Loucy (cell line): ENCODE measurements at regions not wholly inside any gene's neighbourhood (a gene's known extent, or its start where the extent isn't known, plus 50 kb on each side); places are given as distances from the start of the nearest gene placed in this dataset.

Source experiments
- H2AFZ ChIP-seq: fragments of 200-600 bp; sonication (generic); 2 replicates; pipeline ENCODE4 v1.6.0; 2016; ENCODE audit warnings: antibody characterized with exemption, mild to moderate bottlenecking, low read length, moderate library complexity
- H3F3A ChIP-seq: fragments of 200-600 bp; 2 replicates; pipeline ENCODE4 v1.6.0; 2016; ENCODE audit warnings: antibody characterized with exemption, low read depth, mild to moderate bottlenecking
- H3K27me3 ChIP-seq: fragments of 200-600 bp; sonication (generic); 2 replicates; pipeline ENCODE4 v1.6.1; 2014; ENCODE audit warnings: low read length, mild to moderate bottlenecking; ENCODE audit not compliant: insufficient read depth, poor library complexity, severe bottlenecking
- H3K36me3 ChIP-seq: fragments of 200-600 bp; sonication (generic); 2 replicates; pipeline ENCODE4 v1.6.1; 2016; ENCODE audit warnings: low read length; ENCODE audit not compliant: insufficient read depth
- H3K4me1 ChIP-seq: fragments of 200-600 bp; sonication (generic); 2 replicates; pipeline ENCODE4 v1.5.1; 2014; ENCODE audit warnings: low read length, mild to moderate bottlenecking; ENCODE audit not compliant: insufficient read depth, poor library complexity, severe bottlenecking
- H3K4me2 ChIP-seq: fragments of 200-600 bp; sonication (generic); 2 replicates; pipeline ENCODE4 v1.6.0; 2014; ENCODE audit warnings: antibody characterized with exemption, low read length, low read depth, mild to moderate bottlenecking; ENCODE audit not compliant: poor library complexity, severe bottlenecking
- H3K4me3 ChIP-seq: fragments of 200-600 bp; sonication (generic); 2 replicates; pipeline ENCODE4 v1.5.1; 2014; ENCODE audit warnings: low read length, mild to moderate bottlenecking, mixed read lengths; ENCODE audit not compliant: poor library complexity, severe bottlenecking
- H3K79me2 ChIP-seq: fragments of 200-600 bp; sonication (generic); 2 replicates; pipeline ENCODE4 v1.6.1; 2014; ENCODE audit warnings: low read length; ENCODE audit not compliant: insufficient read depth
- H3K9ac ChIP-seq: fragments of 200-600 bp; sonication (generic); 2 replicates; pipeline ENCODE4 v1.6.0; 2014; ENCODE audit warnings: mild to moderate bottlenecking, low read depth, low read length, moderate library complexity; ENCODE audit not compliant: poor library complexity, severe bottlenecking
- H3K9me2 ChIP-seq: fragments of 200-600 bp; sonication (generic); replicated peaks from 2 replicates; pipeline ENCODE4 v1.6.1; 2016; ENCODE audit warnings: low read depth, low read length, mixed read lengths
- H3K9me3 ChIP-seq: fragments of 200-600 bp; sonication (generic); 2 replicates; pipeline ENCODE4 v1.6.1; 2014; ENCODE audit warnings: mild to moderate bottlenecking, antibody characterized with exemption, low read length, low read depth; ENCODE audit not compliant: insufficient read depth
- H4K20me1 ChIP-seq: fragments of 200-600 bp; sonication (generic); 2 replicates; pipeline ENCODE4 v1.6.0; 2014; ENCODE audit warnings: antibody characterized with exemption, low read length, mild to moderate bottlenecking; ENCODE audit not compliant: insufficient read depth, poor library complexity, severe bottlenecking
- CTCF ChIP-seq: fragments of 200-600 bp; sonication (generic); conservative IDR thresholded peaks from 2 replicates; pipeline ENCODE4 v1.5.1; 2014; ENCODE audit warnings: mild to moderate bottlenecking, antibody characterized with exemption, low read length
- EZH2phosphoT487 ChIP-seq: fragments of 200-600 bp; IDR thresholded peaks from 2 replicates; pipeline ENCODE4 v1.6.1; 2018; ENCODE audit warnings: antibody characterized with exemption, mild to moderate bottlenecking, moderate library complexity, borderline replicate concordance

GRCh38 chr4:14299166-14299565 is 671.6 kb upstream of the BOD1L1 start:
- no peak overlapping the region for H3K9ac ChIP-seq
- no peaks in the 10 kb centered on the region for H3K4me1 ChIP-seq
- H4K20me1 ChIP-seq: no peaks in the 10 kb centered on the region
- no peaks in the 10 kb centered on the region for H3K9me3 ChIP-seq
- no peaks in the 10 kb centered on the region for H3K79me2 ChIP-seq
- no peak overlapping the region for H3K4me2 ChIP-seq
- no peak overlapping the region for H3K4me3 ChIP-seq
- H3K27me3 ChIP-seq: no peaks in the 10 kb centered on the region
- no peaks in the 10 kb centered on the region for H3K36me3 ChIP-seq
- TF ChIP-seq EZH2phosphoT487: no peak
- TF ChIP-seq CTCF: no peak
- no peak overlapping the region for H2AFZ ChIP-seq
- H3F3A ChIP-seq: no peaks in the 10 kb centered on the region
- H3K9me2 ChIP-seq: no peaks in the 10 kb centered on the region

- Histone ChIP-seq H3F3A (no peaks in the 10 kb centered on the region), H3K79me2 (no peaks in the 10 kb centered on the region), H3K9me2 (no peaks in the 10 kb centered on the region), H3K4me3 (no peak overlapping the region), H3K9ac (no peak overlapping the region), H3K27me3 (no peaks in the 10 kb centered on the region), H4K20me1 (no peaks in the 10 kb centered on the region), H2AFZ (no peak overlapping the region), H3K36me3 (no peaks in the 10 kb centered on the region), H3K9me3 (0 out of 2 replicates have a peak, but pooled peaks cover 4% of the 10 kb centered on the region), H3K4me2 (no peak overlapping the region), H3K4me1 (no peaks in the 10 kb centered on the region)
- TF ChIP-seq CTCF (no peak), EZH2phosphoT487 (no peak)
These were observed 674.5 kb upstream of the BOD1L1 start for GRCh38 chr4:14302021-14302420.

GRCh38 chr4:14303856-14304255 is 676.3 kb upstream of the BOD1L1 start:
- Histone ChIP-seq H3K9ac (no peak overlapping the region), H3K36me3 (no peaks in the 10 kb centered on the region), H3K79me2 (no peaks in the 10 kb centered on the region), H3K4me1 (no peaks in the 10 kb centered on the region), H3K9me2 (no peaks in the 10 kb centered on the region), H4K20me1 (no peaks in the 10 kb centered on the region), H2AFZ (no peak overlapping the region), H3K27me3 (no peaks in the 10 kb centered on the region), H3K4me3 (no peak overlapping the region), H3K4me2 (no peak overlapping the region), H3K9me3 (0 out of 2 replicates have a peak, but pooled peaks cover 4% of the 10 kb centered on the region), H3F3A (no peaks in the 10 kb centered on the region)
- no peak for TF ChIP-seq CTCF
- TF ChIP-seq EZH2phosphoT487: no peak
